Frontal cortex (tissue), 3 donors: ENCODE measurements at regions not wholly inside any gene's neighbourhood (a gene's known extent, or its start where the extent isn't known, plus 50 kb on each side); places are given as distances from the start of the nearest gene placed in this dataset.

ENCODE experiments used
- DNase-seq, 2 donors: peaks; one replicate each; pipeline ENCODE4 v3.0.0; 2012; ENCODE audit warnings: low spot score in 2 of 2
- FAIRE-seq: peaks from 2 replicates; lab custom pipeline; 2012; peaks lifted over from hg19 to GRCh38; lab: Jason Lieb, UNC
- donor health status: control.
- donor health status: control.
- donor health status: control.

- FAIRE-seq (no peak), DNase-seq (no peak)
Observed at GRCh38 chr15:24901409-24901808, 53.4 kb upstream of the SNRPN start.
